RWPE2 (cell line): ENCODE measurements at regions not wholly inside any gene's neighbourhood (a gene's known extent, or its start where the extent isn't known, plus 50 kb on each side); places are given as distances from the start of the nearest gene placed in this dataset.

Experiments used
- ATAC-seq: fragments of 200-7000 bp; cut with Tn5 transposase; 3 replicates; pipeline ENCODE4 v1.9.1; 2021; ENCODE audit warnings: low read depth
- DNase-seq: peaks from one replicate; pipeline ENCODE4 v3.0.0-alpha.2; 2020; ENCODE audit warnings: low spot score
- H3K27ac ChIP-seq: fragments of 450-650 bp; 2 replicates; pipeline ENCODE4 v1.5.1; 2017; ENCODE audit warnings: mild to moderate bottlenecking; ENCODE audit not compliant: poor library complexity, severe bottlenecking
- H3K27me3 ChIP-seq: fragments of 250-450 bp; sonication (Bioruptor Pico); 2 replicates; pipeline ENCODE4 v1.5.1; 2021; ENCODE audit warnings: mild to moderate bottlenecking, moderate library complexity; ENCODE audit not compliant: insufficient read depth, poor library complexity, severe bottlenecking
- H3K36me3 ChIP-seq: fragments of 250-450 bp; sonication (Bioruptor Pico); 2 replicates; pipeline ENCODE4 v1.5.1; 2020; ENCODE audit warnings: low read depth, mild to moderate bottlenecking, moderate library complexity
- H3K4me1 ChIP-seq: fragments of 250-450 bp; sonication (Bioruptor Pico); 2 replicates; pipeline ENCODE4 v1.5.1; 2021; ENCODE audit warnings: mild to moderate bottlenecking, moderate library complexity; ENCODE audit not compliant: insufficient read depth, poor library complexity, severe bottlenecking
- H3K4me3 ChIP-seq: fragments of 250-450 bp; sonication (Bioruptor Pico); 2 replicates; pipeline ENCODE4 v1.5.1; 2021; ENCODE audit warnings: mild to moderate bottlenecking, moderate library complexity; ENCODE audit not compliant: severe bottlenecking
- H3K9me3 ChIP-seq: fragments of 250-450 bp; sonication (Bioruptor Pico); 2 replicates; pipeline ENCODE4 v1.5.1; 2021; ENCODE audit warnings: mild to moderate bottlenecking, moderate library complexity; ENCODE audit not compliant: severe bottlenecking
- TF ChIP-seq, protein P1 (sequence below): fragments of 450-650 bp; IDR thresholded peaks from one replicate; pipeline ENCODE4 v1.5.1; 2017; ENCODE audit warnings: mild to moderate bottlenecking, moderate library complexity; ENCODE audit not compliant: poor library complexity, severe bottlenecking

DNA sequence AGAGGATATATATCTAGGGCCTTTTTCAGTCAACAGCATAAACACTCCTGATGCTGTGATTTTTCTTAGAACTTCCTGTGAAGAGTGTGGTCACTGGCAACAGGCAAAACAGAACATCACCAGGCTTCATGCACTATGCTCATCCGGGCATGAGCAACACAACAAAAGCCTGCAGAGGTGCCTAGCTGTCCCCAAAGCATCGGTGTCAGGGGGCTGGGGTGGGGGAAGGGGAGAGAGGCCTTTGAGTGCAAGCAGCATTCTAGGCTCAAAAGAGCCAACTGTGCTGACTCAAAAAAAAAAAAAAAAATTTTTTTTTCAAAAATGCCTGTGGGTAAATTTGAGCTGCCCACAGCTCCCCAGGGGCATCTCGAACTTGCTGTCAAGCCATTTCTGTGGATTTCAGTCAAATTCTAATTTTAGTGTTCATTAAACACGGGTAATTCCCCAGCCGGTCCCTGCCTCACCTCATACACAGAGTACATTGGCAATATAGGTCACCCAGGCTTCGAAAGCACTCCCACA lies 194.6 kb upstream of the DYNLRB2 start:
- TF ChIP-seq, protein P1, sequence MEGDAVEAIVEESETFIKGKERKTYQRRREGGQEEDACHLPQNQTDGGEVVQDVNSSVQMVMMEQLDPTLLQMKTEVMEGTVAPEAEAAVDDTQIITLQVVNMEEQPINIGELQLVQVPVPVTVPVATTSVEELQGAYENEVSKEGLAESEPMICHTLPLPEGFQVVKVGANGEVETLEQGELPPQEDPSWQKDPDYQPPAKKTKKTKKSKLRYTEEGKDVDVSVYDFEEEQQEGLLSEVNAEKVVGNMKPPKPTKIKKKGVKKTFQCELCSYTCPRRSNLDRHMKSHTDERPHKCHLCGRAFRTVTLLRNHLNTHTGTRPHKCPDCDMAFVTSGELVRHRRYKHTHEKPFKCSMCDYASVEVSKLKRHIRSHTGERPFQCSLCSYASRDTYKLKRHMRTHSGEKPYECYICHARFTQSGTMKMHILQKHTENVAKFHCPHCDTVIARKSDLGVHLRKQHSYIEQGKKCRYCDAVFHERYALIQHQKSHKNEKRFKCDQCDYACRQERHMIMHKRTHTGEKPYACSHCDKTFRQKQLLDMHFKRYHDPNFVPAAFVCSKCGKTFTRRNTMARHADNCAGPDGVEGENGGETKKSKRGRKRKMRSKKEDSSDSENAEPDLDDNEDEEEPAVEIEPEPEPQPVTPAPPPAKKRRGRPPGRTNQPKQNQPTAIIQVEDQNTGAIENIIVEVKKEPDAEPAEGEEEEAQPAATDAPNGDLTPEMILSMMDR: no peak
- no peaks in the 10 kb centered on the region for H3K9me3 ChIP-seq
- no peak for DNase-seq
- no peaks in the 10 kb centered on the region for H3K36me3 ChIP-seq
- H3K27me3 ChIP-seq: no peaks in the 10 kb centered on the region
- ATAC-seq: no peak
- no peak overlapping the region for H3K27ac ChIP-seq
- H3K4me3 ChIP-seq: no peak overlapping the region
- no peaks in the 10 kb centered on the region for H3K4me1 ChIP-seq

GRCh38 chr16:80345701-80346100 lies 195.1 kb upstream of the DYNLRB2 start:
- Histone ChIP-seq H3K27ac (no peak overlapping the region), H3K27me3 (no peaks in the 10 kb centered on the region), H3K4me1 (no peaks in the 10 kb centered on the region), H3K4me3 (no peak overlapping the region), H3K36me3 (no peaks in the 10 kb centered on the region), H3K9me3 (no peaks in the 10 kb centered on the region)
- TF ChIP-seq, protein P1: no peak
- ATAC-seq (no peak), DNase-seq (no peak)

DNA sequence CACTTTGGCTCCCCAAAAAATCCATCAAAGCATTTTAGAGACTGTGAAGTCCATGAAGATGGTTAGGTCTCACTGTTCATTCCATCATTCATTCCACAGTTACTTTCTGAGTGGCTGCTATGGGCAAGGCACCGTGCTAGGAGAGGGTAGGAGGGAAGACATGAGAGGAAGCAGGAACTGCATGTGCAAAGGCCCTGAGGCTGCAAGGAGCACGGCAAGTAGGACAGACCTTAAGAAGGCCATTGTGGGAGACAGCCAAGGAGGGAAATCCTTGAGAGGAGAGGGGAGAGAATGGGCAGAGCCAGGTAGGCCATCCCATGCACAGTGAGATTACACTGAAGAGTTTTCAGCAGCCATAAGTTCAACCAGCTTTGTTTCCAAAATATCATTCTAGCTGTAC lies 196.2 kb upstream of the DYNLRB2 start:
- Histone ChIP-seq H3K27ac (no peak overlapping the region), H3K9me3 (no peaks in the 10 kb centered on the region), H3K4me1 (no peaks in the 10 kb centered on the region), H3K27me3 (no peaks in the 10 kb centered on the region), H3K36me3 (no peaks in the 10 kb centered on the region), H3K4me3 (no peak overlapping the region)
- TF ChIP-seq, protein P1: no peak
- ATAC-seq (no peak; the same call in 2 of the 3 replicates), DNase-seq (no peak)

- no peak overlapping the region for H3K4me3 ChIP-seq
- ATAC-seq: no peak
- no peaks in the 10 kb centered on the region for H3K4me1 ChIP-seq
- H3K9me3 ChIP-seq: no peaks in the 10 kb centered on the region
- H3K27ac ChIP-seq: no peak overlapping the region
- TF ChIP-seq, protein P1: no peak
- H3K36me3 ChIP-seq: no peaks in the 10 kb centered on the region
- H3K27me3 ChIP-seq: no peaks in the 10 kb centered on the region
- no peak for DNase-seq
Measured at GRCh38 chr16:80341263-80341662, 199.5 kb upstream of the DYNLRB2 start.

DNA sequence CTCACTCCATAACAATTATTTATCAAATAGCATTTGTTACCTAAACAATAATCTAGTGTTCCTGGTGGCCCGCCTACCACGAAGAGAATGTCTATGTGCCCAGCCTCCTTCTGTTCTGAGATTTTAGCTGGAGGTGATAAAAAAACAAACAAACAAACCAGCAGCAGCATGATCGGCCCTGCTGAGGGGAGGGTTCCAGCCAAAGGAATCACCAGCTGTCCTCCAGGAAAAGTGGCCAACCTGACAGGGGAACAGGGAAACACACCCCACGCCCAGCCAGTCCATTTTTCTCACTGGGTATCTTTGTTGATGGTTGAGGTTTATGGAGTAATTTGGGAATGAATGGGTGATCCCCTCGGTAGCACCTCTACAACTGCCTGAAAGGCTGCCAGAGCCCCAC lies 203.0 kb upstream of the DYNLRB2 start:
- DNase-seq (no peak), ATAC-seq (no peak)
- Histone ChIP-seq H3K4me1 (no peaks in the 10 kb centered on the region), H3K4me3 (no peak overlapping the region), H3K9me3 (no peaks in the 10 kb centered on the region), H3K27me3 (no peaks in the 10 kb centered on the region), H3K27ac (no peak overlapping the region), H3K36me3 (no peaks in the 10 kb centered on the region)
- TF ChIP-seq, protein P1: no peak
